Vagina (tissue), 2 donors: ENCODE measurements at regions not wholly inside any gene's neighbourhood (a gene's known extent, or its start where the extent isn't known, plus 50 kb on each side); places are given as distances from the start of the nearest gene placed in this dataset.

ENCODE experiments used
- CTCF ChIP-seq, 3 experiments: fragments of 450-650 bp in 2 of 3; fragments of 200-600 bp in 1 of 3; sonication (generic) in 1 of 3; IDR thresholded peaks; one replicate each; pipeline ENCODE4 v1.5.1; 2017 to 2019; ENCODE audit warnings: antibody characterized with exemption in 3 of 3, mild to moderate bottlenecking in 2 of 3, moderate library complexity in 2 of 3
- POLR2A ChIP-seq, 2 donors: fragments of 450-650 bp; IDR thresholded peaks; one replicate each; pipeline ENCODE4 v1.6.1; 2017; ENCODE audit warnings: antibody characterized with exemption in 2 of 2, mild to moderate bottlenecking in 2 of 2, moderate library complexity in 2 of 2
- POLR2AphosphoS5 ChIP-seq, 2 donors: sonication (generic); formaldehyde crosslinking; IDR thresholded peaks; one replicate each; pipeline ENCODE4 v1.9.0; 2017; ENCODE audit warnings: antibody characterized with exemption in 2 of 2, mild to moderate bottlenecking in 2 of 2, low read depth in 1 of 2; ENCODE audit not compliant: insufficient read depth in 1 of 2

GRCh38 chr18:22688877-22689496 lies 244.1 kb upstream of the RBBP8 start:
- no peak for TF ChIP-seq POLR2A (IDR thresholded peaks at IDR 0.05)
- TF ChIP-seq CTCF (IDR thresholded peaks at IDR 0.05): no peak
- no peak for TF ChIP-seq POLR2AphosphoS5 (IDR thresholded peaks at IDR 0.05; ENCODE audit: insufficient read depth in 1 of 2, low read depth in 1 of 2)
